ENCODE measurements at regions not wholly inside any gene's neighbourhood (a gene's known extent, or its start where the extent isn't known, plus 50 kb on each side); places are given as distances from the start of the nearest gene placed in this dataset.

DNA sequence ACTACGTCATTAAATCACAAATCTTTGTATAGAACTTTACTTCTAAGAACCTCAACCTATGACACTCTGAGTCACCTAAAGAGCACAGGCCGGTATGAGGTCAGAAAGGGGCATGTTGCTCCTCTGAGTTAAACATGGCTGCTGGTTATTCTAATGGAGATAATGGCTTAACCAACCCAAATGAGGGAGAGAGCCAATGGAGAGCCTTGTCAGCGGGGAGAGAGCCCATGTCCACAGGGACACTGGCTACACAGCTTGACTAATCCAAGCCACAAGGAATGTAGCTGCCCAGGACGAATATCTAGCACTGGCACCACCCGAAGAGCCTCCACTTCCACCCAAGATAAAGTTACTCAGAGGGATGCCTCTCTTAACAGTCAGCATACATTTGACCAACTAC lies 77.0 kb upstream of the STAC start:
- TF ChIP-seq, protein P1, sequence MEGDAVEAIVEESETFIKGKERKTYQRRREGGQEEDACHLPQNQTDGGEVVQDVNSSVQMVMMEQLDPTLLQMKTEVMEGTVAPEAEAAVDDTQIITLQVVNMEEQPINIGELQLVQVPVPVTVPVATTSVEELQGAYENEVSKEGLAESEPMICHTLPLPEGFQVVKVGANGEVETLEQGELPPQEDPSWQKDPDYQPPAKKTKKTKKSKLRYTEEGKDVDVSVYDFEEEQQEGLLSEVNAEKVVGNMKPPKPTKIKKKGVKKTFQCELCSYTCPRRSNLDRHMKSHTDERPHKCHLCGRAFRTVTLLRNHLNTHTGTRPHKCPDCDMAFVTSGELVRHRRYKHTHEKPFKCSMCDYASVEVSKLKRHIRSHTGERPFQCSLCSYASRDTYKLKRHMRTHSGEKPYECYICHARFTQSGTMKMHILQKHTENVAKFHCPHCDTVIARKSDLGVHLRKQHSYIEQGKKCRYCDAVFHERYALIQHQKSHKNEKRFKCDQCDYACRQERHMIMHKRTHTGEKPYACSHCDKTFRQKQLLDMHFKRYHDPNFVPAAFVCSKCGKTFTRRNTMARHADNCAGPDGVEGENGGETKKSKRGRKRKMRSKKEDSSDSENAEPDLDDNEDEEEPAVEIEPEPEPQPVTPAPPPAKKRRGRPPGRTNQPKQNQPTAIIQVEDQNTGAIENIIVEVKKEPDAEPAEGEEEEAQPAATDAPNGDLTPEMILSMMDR (IDR thresholded peaks at IDR 0.05): no peak
- no peak for DNase-seq (ENCODE audit: extremely low spot score, unreplicated experiment)
- no peaks in the 10 kb centered on the region for H3K4me1 Mint-ChIP-seq (ENCODE audit: unreplicated experiment)
- H3K9me3 Mint-ChIP-seq (ENCODE audit: unreplicated experiment): peaks cover 14% of the 10 kb centered on the region
- no peak overlapping the region for H3K4me3 Mint-ChIP-seq (ENCODE audit: unreplicated experiment)
- no peaks in the 10 kb centered on the region for H3K27me3 Mint-ChIP-seq (ENCODE audit: unreplicated experiment)
- H3K36me3 Mint-ChIP-seq (ENCODE audit: unreplicated experiment): no peaks in the 10 kb centered on the region
- H3K27ac Mint-ChIP-seq (ENCODE audit: unreplicated experiment): no peak overlapping the region

DNA sequence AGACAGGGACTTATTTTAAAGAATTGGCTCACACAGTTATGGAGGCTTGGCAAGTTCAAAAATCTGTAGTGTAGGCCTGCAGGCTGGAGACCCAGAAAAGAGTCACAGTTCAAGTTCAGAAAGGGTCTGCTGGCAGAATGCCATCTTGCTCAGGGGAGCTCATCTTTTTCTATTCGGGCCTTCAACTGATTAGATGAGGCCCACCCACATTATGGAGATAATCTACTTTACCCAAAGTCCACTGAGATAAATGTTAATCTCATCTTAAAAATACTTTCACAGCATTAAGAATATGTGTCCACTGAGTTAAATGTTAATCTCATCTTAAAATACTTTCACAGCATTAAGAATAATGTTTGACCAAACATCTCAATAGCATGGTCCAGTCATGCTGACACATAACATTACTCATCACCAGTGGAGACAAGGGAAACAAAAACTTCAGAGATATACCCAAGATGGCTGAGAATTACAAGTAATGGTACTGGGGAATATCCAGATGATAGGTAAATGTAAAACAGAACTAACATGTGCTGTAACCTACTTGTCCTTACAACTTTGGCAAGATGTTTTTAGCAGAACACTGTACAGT lies 74.3 kb upstream of the STAC start:
- Mint-ChIP-seq H3K27me3 (ENCODE audit: unreplicated experiment) (peaks cover 2% of the 10 kb centered on the region), H3K9me3 (ENCODE audit: unreplicated experiment) (peaks cover 5% of the 10 kb centered on the region), H3K27ac (ENCODE audit: unreplicated experiment) (no peak overlapping the region), H3K4me3 (ENCODE audit: unreplicated experiment) (no peak overlapping the region), H3K4me1 (ENCODE audit: unreplicated experiment) (no peaks in the 10 kb centered on the region), H3K36me3 (ENCODE audit: unreplicated experiment) (no peaks in the 10 kb centered on the region)
- DNase-seq (ENCODE audit: extremely low spot score, unreplicated experiment): no peak
- TF ChIP-seq, protein P1 (IDR thresholded peaks at IDR 0.05): no peak

DNA sequence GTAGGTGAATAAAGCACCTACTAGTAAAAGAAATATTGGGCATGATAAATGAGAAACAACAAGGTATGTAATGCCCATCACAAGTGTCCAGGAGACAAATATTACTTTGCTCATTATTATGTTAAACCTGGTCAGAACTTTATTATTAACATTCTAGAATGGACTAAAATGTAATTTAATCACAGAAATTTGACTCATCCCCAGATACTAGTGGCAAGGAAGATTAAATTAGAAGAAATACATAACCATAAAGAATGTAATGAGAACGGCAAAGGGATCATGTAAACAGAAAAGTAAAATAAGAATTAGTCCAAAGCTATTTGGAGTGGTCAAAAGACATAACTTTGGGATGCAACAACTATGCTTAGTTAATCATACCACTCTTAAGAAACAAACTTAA lies 71.2 kb upstream of the STAC start:
- Mint-ChIP-seq H3K27me3 (ENCODE audit: unreplicated experiment) (peaks cover 2% of the 10 kb centered on the region), H3K9me3 (ENCODE audit: unreplicated experiment) (no peaks in the 10 kb centered on the region), H3K4me1 (ENCODE audit: unreplicated experiment) (no peaks in the 10 kb centered on the region), H3K36me3 (ENCODE audit: unreplicated experiment) (no peaks in the 10 kb centered on the region), H3K27ac (ENCODE audit: unreplicated experiment) (no peak overlapping the region), H3K4me3 (ENCODE audit: unreplicated experiment) (no peak overlapping the region)
- no peak for DNase-seq (ENCODE audit: extremely low spot score, unreplicated experiment)
- TF ChIP-seq, protein P1 (IDR thresholded peaks at IDR 0.05): no peak

DNA sequence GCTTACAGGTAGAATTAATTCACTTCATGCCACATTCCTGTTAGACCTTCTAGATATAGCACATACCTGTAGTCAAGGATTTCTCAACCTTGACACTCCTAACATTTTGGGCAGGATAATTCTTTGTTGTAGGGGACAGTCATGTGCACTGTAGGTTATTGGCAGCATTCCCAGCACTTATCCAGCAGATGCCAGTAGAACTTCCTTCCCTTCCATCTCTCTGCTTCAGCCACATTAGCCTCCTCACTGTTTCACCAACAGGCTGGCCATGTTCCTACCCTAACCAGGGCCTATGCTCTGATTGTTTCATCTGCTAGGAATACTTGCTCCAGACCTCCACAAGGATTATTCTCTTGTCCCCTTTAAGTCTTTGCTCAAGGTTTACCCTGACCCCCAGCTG lies 68.0 kb upstream of the STAC start:
- TF ChIP-seq, protein P1 (IDR thresholded peaks at IDR 0.05): no peak
- Mint-ChIP-seq H3K27ac (ENCODE audit: unreplicated experiment) (no peak overlapping the region), H3K4me1 (ENCODE audit: unreplicated experiment) (no peaks in the 10 kb centered on the region), H3K36me3 (ENCODE audit: unreplicated experiment) (no peaks in the 10 kb centered on the region), H3K27me3 (ENCODE audit: unreplicated experiment) (peaks cover 2% of the 10 kb centered on the region), H3K4me3 (ENCODE audit: unreplicated experiment) (no peak overlapping the region), H3K9me3 (ENCODE audit: unreplicated experiment) (peaks cover 8% of the 10 kb centered on the region)
- no peak for DNase-seq (ENCODE audit: extremely low spot score, unreplicated experiment)

DNA sequence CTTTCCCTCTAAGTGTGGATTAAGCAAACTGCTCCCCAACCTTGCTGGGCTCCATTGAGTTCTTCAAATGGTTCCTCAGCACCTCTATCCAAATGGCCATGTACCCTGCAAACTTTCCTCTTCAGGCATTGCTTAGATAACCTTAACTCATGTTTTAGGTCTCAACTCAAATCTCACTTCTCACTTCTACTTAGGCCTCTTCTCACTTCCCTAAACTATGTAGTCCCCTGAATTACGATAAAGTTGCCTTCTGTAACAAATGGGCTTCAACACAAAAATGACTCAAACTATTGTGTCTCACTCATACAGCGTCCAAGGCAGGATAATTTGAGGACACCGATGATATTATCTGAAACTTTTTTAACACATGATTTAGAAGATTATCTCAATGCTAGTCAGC lies 62.4 kb upstream of the STAC start:
- TF ChIP-seq, protein P1 (IDR thresholded peaks at IDR 0.05): no peak
- Mint-ChIP-seq H3K9me3 (ENCODE audit: unreplicated experiment) (peaks cover 15% of the 10 kb centered on the region), H3K27ac (ENCODE audit: unreplicated experiment) (no peak overlapping the region), H3K27me3 (ENCODE audit: unreplicated experiment) (no peaks in the 10 kb centered on the region), H3K36me3 (ENCODE audit: unreplicated experiment) (no peaks in the 10 kb centered on the region), H3K4me1 (ENCODE audit: unreplicated experiment) (no peaks in the 10 kb centered on the region), H3K4me3 (ENCODE audit: unreplicated experiment) (no peak overlapping the region)
- DNase-seq (ENCODE audit: extremely low spot score, unreplicated experiment): no peak
